ENCODE measurements at regions not wholly inside any gene's neighbourhood (a gene's known extent, or its start where the extent isn't known, plus 50 kb on each side); places are given as distances from the start of the nearest gene placed in this dataset.

GRCh38 chr13:58889474-58889873 is 1257.9 kb downstream of the PCDH17 start:
- no peak for TF ChIP-seq EZH2 (IDR thresholded peaks at IDR 0.05; ENCODE audit: low read depth)
- no peak for TF ChIP-seq CTCF (conservative IDR thresholded peaks at IDR 0.05)
